Adrenal gland (tissue), 5 donors: ENCODE measurements at regions not wholly inside any gene's neighbourhood (a gene's known extent, or its start where the extent isn't known, plus 50 kb on each side); places are given as distances from the start of the nearest gene placed in this dataset.

Experiments used
- CTCF ChIP-seq, 6 experiments: fragments of 450-650 bp in 4 of 6; fragments of 200-600 bp in 2 of 6; sonication (generic) in 1 of 6; IDR thresholded peaks; 1 replicate in 5 of 6; 2 replicates in 1 of 6; pipeline versions ENCODE4 v1.5.1 to v1.8.0; 2016 to 2021; ENCODE audit warnings: antibody characterized with exemption in 6 of 6, mild to moderate bottlenecking in 2 of 6, moderate library complexity in 1 of 6
- POLR2A ChIP-seq, 2 donors: fragments of 450-650 bp; IDR thresholded peaks; one replicate each; pipeline ENCODE4 v1.6.1; 2017; ENCODE audit warnings: antibody characterized with exemption in 2 of 2, mild to moderate bottlenecking in 2 of 2, moderate library complexity in 1 of 2
- donor health status: DM: no; HTN: no; CAD: no.

GRCh38 chr5:32960340-32961058 lies 249.4 kb downstream of the NPR3 start:
- TF ChIP-seq CTCF (IDR thresholded peaks at IDR 0.05) (no peak), POLR2A (IDR thresholded peaks at IDR 0.05) (no peak)
